GM12874 (cell line): ENCODE measurements at regions not wholly inside any gene's neighbourhood (a gene's known extent, or its start where the extent isn't known, plus 50 kb on each side); places are given as distances from the start of the nearest gene placed in this dataset.

Source experiments
- TF ChIP-seq, protein P1 (sequence below): IDR thresholded peaks from 2 replicates; pipeline ENCODE4 v1.5.1; 2011; ENCODE audit warnings: low read depth, mild to moderate bottlenecking, control low read depth, low read length, moderate library complexity; ENCODE audit not compliant: insufficient read depth

DNA sequence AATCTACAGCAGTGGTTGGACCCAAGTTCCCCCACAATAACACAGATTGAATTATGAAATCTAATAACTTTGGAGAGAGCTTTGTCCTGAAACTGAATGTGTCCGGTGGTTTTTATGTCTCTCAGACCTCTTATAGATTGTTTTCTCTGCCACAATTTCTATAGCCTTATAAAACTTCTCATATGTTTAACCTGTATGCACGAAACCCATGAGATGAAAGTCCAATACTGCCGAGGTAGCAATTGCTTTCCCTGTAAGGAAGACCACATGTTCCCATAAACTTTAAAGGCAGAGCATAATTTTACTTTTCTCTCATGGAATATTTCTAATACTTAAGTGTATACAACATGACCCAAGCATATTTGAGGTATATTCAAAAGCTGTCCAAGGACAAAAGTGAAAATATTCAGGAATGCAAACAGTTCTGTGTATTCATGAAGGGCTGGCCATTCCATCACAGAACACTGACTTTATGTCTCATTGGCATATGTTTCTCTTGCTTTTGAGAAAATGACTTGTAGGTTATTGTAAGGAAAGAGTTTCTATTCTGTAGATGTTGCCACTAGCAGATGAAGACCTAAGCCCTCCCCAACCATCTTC is 94.4 kb upstream of the TLE4 start:
- TF ChIP-seq, protein P1, sequence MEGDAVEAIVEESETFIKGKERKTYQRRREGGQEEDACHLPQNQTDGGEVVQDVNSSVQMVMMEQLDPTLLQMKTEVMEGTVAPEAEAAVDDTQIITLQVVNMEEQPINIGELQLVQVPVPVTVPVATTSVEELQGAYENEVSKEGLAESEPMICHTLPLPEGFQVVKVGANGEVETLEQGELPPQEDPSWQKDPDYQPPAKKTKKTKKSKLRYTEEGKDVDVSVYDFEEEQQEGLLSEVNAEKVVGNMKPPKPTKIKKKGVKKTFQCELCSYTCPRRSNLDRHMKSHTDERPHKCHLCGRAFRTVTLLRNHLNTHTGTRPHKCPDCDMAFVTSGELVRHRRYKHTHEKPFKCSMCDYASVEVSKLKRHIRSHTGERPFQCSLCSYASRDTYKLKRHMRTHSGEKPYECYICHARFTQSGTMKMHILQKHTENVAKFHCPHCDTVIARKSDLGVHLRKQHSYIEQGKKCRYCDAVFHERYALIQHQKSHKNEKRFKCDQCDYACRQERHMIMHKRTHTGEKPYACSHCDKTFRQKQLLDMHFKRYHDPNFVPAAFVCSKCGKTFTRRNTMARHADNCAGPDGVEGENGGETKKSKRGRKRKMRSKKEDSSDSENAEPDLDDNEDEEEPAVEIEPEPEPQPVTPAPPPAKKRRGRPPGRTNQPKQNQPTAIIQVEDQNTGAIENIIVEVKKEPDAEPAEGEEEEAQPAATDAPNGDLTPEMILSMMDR = no peak

DNA sequence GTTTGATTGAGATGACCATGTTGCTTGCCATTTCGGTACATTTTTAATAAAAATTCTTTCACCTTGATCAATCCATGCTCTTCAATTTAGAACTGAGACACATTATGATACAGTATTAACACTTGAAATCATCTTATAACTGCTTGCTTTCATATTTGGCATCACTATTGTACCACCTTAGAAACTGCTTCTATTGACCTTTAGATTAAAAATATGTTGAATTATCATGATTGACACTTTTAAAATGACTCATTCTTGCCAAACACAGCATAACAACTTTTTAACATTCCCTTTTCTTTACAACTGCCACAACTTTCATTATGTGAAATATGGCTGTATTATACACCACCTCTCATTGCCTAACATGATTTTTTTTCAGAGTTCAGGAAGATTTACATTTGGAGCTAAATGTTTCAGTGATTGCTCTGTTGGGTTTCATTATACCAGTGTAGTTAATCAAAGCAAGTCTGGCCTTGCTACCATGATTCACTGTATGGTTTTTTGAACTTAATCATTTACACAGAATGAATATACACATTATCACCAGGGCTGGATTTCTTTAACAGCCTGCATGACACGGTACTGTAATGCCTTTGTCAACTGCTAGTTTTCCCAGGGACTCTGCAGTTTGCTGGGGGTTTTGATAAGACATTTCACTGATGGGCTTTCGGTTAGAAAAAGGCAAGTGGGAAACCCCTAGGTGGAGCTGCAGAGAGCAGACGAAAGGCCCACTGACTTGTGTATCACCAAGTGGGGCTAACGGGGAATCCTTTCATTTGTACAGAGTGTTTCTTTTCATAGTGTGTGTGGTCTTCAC is 93.6 kb upstream of the TLE4 start:
- TF ChIP-seq, protein P1 = peak; percentile 49

DNA sequence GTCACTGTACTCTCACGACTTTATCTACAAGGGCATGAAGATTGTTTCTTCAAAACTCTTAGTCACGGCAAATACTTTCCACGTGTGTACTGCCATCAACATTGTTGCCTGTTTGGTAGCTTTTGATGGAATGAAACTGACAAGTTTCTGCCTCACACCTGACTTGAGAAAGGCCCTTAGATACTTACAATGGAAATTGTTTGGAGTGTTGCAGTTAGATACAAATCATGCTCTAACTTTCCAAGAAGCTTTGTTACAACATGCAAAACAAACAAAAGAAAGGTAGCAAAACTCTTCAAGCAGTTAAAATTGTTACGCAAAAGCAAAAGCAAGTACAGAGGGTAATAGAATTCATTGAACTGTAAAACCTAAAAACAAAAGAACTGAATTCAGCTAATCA is 91.1 kb upstream of the TLE4 start:
- TF ChIP-seq, protein P1 = no peak

DNA sequence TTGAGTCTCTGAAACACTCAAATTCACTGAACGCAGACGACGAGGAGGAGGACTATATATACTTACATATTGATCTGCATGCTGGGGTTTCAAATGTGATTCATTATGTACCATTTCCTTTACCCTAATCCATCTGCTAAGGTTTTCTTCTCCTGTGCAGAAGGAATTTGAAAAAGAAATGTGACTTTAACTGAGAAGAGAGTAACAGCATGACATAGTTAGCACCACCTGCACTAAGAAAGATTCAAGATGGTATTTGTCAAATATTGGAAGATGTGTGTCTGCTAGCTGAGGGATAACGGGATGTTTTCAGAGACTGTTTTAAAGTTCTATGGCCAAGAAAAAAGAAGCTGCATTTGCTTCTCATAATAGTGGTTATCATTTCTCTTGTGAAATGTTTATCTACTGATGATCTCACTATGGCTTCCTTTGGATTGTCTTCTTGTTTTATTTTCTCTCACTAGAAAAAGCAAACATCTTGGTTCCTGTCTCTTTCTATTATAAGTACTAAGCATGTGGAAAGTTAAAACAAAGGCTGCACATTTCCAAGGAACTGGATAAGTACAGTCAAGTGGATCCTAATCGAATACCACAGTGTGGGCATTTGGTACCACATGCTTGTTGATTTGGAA is 89.8 kb upstream of the TLE4 start:
- TF ChIP-seq, protein P1 = no peak

DNA sequence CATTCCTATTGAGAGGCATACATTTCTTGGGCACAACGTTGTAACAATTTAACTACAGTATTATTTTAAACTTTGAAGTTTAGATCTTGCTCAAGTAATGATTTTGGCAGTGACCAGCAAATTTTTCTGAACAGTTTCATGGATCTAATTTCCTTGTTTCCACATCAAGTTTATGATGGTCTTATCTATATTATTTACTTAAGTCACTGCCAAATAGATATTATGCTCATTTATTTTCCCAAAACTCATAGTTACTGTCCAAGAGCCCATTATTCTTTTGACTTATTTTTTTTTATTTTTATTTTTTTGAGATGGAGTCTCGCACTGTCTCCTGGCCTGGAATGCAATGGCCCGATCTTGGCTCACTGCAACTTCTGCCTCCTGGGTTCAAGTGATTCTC is 86.5 kb upstream of the TLE4 start:
- TF ChIP-seq, protein P1 = no peak

DNA sequence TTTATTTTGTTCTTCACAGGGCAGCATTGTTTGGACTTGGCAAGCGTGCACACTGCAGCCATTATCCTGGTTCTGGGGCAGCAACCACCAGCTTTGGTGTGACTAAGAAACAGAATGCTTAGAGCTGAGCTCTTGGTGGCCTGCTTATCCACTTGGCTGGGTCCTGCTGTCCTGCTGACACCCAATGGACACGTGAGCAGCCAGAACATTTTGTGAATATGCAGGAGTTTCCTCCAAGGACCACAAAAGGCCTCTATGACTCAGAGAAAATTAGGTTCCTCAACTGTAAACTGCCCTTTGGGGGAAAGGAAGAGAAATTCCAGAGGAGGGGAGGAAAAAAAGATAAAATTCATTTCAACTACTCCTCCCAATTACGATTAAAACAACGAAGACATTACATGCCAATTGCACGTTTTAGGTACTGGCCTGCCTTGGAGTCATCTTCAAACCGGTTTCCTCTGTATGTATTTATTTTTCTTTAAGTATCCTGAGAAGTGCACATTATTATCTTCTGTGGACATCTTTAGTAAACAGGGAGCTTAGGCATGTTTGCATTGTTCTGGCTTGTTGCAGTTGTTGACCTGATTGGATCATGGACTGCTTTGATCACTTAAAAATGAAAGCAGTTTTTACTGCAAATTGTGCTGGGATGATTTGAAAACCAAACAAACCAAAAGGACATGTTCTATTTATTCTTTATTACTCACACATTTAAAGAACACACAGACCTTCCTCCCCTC is 82.3 kb upstream of the TLE4 start:
- TF ChIP-seq, protein P1 = no peak

DNA sequence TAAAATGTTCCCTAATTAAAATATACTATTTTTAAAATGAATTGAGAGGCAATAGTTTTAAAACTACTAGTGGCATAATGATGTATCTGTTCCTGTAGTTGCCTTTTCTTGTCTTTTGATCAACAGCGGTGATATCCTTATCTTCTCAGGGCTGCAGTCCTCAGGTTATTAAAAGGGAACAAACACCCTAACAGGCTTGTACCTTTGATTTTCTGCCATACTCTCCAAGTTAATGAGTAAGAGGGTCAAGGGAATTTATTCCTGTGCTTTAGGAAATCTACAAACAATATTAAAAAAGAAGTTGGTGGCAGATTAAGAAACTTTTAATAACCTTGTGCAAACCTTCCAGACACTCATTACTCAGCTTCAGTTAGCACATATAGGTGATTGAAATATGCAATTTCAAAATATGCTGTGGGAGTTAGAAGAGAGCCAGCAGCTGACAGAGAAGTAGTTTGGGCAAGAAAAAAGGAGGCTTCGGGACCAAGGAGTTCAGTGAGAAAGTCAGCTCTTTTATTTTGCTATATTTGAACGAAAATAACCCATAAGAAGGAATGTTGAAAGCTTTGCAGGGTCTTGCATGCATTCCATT is 81.0 kb upstream of the TLE4 start:
- TF ChIP-seq, protein P1 = no peak
